Retinal pigment epithelial cell (primary cell): ENCODE measurements at regions not wholly inside any gene's neighbourhood (a gene's known extent, or its start where the extent isn't known, plus 50 kb on each side); places are given as distances from the start of the nearest gene placed in this dataset.

ENCODE experiments used
- DNase-seq: peaks from one replicate; pipeline ENCODE4 v3.0.0-alpha.2; 2010; ENCODE audit warnings: low read depth
- H3K4me3 ChIP-seq: 2 replicates; pipeline ENCODE4 v1.5.1; 2011; ENCODE audit warnings: mild to moderate bottlenecking, low read length, control low read depth, moderate library complexity
- TF ChIP-seq, protein P1 (sequence below): conservative IDR thresholded peaks from 2 replicates; pipeline ENCODE4 v1.5.1; 2011; ENCODE audit warnings: low read depth, low read length, control low read depth, inconsistent platforms

DNA sequence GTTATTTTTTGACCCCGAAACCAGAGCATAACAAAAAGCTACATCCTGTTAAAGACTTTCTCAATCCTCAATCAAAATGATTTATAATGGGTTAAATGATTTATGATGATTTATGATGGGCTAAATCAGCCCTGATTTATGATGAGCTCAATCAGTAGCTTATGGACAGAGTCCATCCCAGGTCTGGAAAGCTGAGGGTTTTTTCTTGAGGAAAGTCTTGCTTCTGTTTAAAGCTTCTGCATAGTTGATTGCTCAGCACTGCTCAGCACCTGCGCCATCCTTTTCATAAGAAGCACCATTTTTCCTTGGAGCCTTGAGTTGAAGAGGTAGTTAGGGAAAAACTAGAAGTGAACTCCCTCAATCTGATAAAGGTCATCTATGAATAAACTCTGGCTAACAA, 356.8 kb downstream of the CYRIA start:
- H3K4me3 ChIP-seq, result no peak overlapping the region
- TF ChIP-seq, protein P1, sequence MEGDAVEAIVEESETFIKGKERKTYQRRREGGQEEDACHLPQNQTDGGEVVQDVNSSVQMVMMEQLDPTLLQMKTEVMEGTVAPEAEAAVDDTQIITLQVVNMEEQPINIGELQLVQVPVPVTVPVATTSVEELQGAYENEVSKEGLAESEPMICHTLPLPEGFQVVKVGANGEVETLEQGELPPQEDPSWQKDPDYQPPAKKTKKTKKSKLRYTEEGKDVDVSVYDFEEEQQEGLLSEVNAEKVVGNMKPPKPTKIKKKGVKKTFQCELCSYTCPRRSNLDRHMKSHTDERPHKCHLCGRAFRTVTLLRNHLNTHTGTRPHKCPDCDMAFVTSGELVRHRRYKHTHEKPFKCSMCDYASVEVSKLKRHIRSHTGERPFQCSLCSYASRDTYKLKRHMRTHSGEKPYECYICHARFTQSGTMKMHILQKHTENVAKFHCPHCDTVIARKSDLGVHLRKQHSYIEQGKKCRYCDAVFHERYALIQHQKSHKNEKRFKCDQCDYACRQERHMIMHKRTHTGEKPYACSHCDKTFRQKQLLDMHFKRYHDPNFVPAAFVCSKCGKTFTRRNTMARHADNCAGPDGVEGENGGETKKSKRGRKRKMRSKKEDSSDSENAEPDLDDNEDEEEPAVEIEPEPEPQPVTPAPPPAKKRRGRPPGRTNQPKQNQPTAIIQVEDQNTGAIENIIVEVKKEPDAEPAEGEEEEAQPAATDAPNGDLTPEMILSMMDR, result no peak
- DNase-seq, result no peak

- TF ChIP-seq, protein P1, result no peak
- no peak for DNase-seq
- H3K4me3 ChIP-seq, result no peak overlapping the region
These were observed 360.6 kb downstream of the CYRIA start for GRCh38 chr2:16304876-16305590.

GRCh38 chr2:16303761-16304160, 361.9 kb downstream of the CYRIA start:
- H3K4me3 ChIP-seq, result no peak overlapping the region
- TF ChIP-seq, protein P1, result no peak
- DNase-seq, result no peak

- DNase-seq, result no peak
- no peak overlapping the region for H3K4me3 ChIP-seq
- TF ChIP-seq, protein P1, result no peak
These were observed 362.4 kb downstream of the CYRIA start for GRCh38 chr2:16303273-16303577.

GRCh38 chr2:16302431-16303272, 362.3 kb downstream of the MYCN start:
- DNase-seq, result no peak
- TF ChIP-seq, protein P1, result no peak
- no peak overlapping the region for H3K4me3 ChIP-seq

- DNase-seq, result no peak
- H3K4me3 ChIP-seq, result no peak overlapping the region
- TF ChIP-seq, protein P1, result no peak
These were observed 361.6 kb downstream of the MYCN start for GRCh38 chr2:16301961-16302360.

DNA sequence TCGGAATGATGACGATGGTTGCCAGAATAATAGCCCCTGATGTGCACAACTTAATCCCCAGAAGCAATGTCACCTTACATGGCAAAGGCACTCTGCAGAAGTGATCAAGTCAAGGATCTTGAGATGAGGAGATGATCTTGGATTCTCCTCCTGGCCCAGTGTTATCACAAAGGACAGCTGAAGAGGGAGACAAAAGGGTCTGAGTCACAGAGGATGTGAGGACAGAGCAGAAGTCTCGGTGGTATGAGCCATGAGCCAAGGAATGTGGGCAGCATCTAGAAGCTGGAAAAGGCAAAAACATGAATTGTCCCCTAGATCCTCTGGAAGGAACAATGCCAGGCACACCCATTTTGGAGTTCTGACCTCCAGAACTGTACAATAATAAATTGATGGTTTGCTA, 358.5 kb downstream of the MYCN start:
- H3K4me3 ChIP-seq, result no peak overlapping the region
- no peak for DNase-seq
- TF ChIP-seq, protein P1, result no peak
